ENCODE measurements at regions not wholly inside any gene's neighbourhood (a gene's known extent, or its start where the extent isn't known, plus 50 kb on each side); places are given as distances from the start of the nearest gene placed in this dataset.

- Histone ChIP-seq H3K36me3 (ENCODE audit: control insufficient read depth, insufficient read depth, low read length) (peaks cover 14% of the 10 kb centered on the region; the same call in 2 of the 3 replicates), H3K4me2 (ENCODE audit: insufficient read depth, low read length) (no peak overlapping the region), H3K4me3 (no peak overlapping the region), H3K4me1 (replicated peaks in 1 of 2; ENCODE audit: control insufficient read depth in 2 of 2, insufficient read depth in 2 of 2, low read length in 2 of 2) (peaks cover 2 to 12% of the 10 kb centered on the region in 2 experiments; a peak in 4 of 5 replicates), H3K9ac (ENCODE audit: insufficient read depth in 1 of 2, low read depth in 2 of 2, low read length in 2 of 2) (no peak overlapping the region), H2AFZ (ENCODE audit: low read depth, low read length) (no peak overlapping the region), H3K27me3 (ENCODE audit: control insufficient read depth in 2 of 2, insufficient read depth in 2 of 2, low read length in 2 of 2) (no peaks in the 10 kb centered on the region), H4K20me1 (replicated peaks; ENCODE audit: control insufficient read depth, insufficient read depth, low read length) (no peaks in the 10 kb centered on the region), H3K27ac (ENCODE audit: extremely low read depth, low read depth, low read length) (no peak overlapping the region; the same call in 2 of the 3 replicates), H3K79me2 (ENCODE audit: control insufficient read depth, insufficient read depth, low read length) (peaks cover 3% of the 10 kb centered on the region; the same call in 2 of the 3 replicates), H3K9me3 (replicated peaks; ENCODE audit: control insufficient read depth, insufficient read depth, low read depth, low read length) (no peaks in the 10 kb centered on the region), H3K9me1 (ENCODE audit: control insufficient read depth, insufficient read depth, low read length) (no peaks in the 10 kb centered on the region)
- no peak for DNase-seq (ENCODE audit: extremely low read depth in 1 of 4, low spot score in 3 of 4)
- BruUV-seq (replicated peaks) = no TSS peak
- CTCF ChIA-PET (ENCODE audit: low intra/inter-chr PET ratio) = no interaction called here
- 85% methylated on average over 2 of the region's 2 CpGs for WGBS (ENCODE audit: insufficient coverage, low coverage, missing lambda C conversion rate)
- POLR2A ChIA-PET = interaction anchor here (0.6 kb wide), 1 partner anchor 384 kb away, joined by 3 read pairs; no protein-coding TSS in a partner anchor
- in situ Hi-C loops (cut with MboI) = no loop called here
- FAIRE-seq = no peak
- intact Hi-C loops (cut with micrococcal nuclease) = no loop called here
- ATAC-seq = no peak; the same call in 2 of the 3 replicates
- TF ChIP-seq ZBTB8A (IDR thresholded peaks at IDR 0.05; ENCODE audit: partially characterized antibody) = no peak
- no peak for TF ChIP-seq TEAD4 (IDR thresholded peaks at IDR 0.05; ENCODE audit: low read length)
- no peak for TF ChIP-seq TEAD4 (CRISPR knock-in tag; IDR thresholded peaks at IDR 0.05; ENCODE audit: borderline replicate concordance)
- no peak for TF ChIP-seq YBX1 (IDR thresholded peaks at IDR 0.05)
- TF ChIP-seq ZNF354B (CRISPR knock-in tag; IDR thresholded peaks at IDR 0.05) = no peak
- no peak for TF ChIP-seq ZNF280B (CRISPR knock-in tag; IDR thresholded peaks at IDR 0.05)
- no peak for TF ChIP-seq ZNF551 (CRISPR knock-in tag; IDR thresholded peaks at IDR 0.05)
- TF ChIP-seq ZNF511 (CRISPR knock-in tag; IDR thresholded peaks at IDR 0.05) = no peak
- TF ChIP-seq RNF219 (CRISPR knock-in tag; IDR thresholded peaks at IDR 0.05) = no peak
- TF ChIP-seq ZNF398 (CRISPR knock-in tag; IDR thresholded peaks at IDR 0.05) = no peak
- TF ChIP-seq HBP1 (CRISPR knock-in tag; IDR thresholded peaks at IDR 0.05) = no peak
- no peak for TF ChIP-seq MCM7 (IDR thresholded peaks at IDR 0.05)
- TF ChIP-seq PTBP1 (IDR thresholded peaks at IDR 0.05; ENCODE audit: low read depth, low read length) = no peak
- TF ChIP-seq ZNF3 (CRISPR knock-in tag; IDR thresholded peaks at IDR 0.05) = no peak
- TF ChIP-seq POLR3G (IDR thresholded peaks at IDR 0.05; ENCODE audit: extremely low read depth, insufficient read length, insufficient replicate concordance) = no peak
- TF ChIP-seq MEF2A (IDR thresholded peaks at IDR 0.05; ENCODE audit: control insufficient read depth, low read depth, low read length) = no peak
- no peak for TF ChIP-seq ZNF780A (CRISPR knock-in tag; IDR thresholded peaks at IDR 0.05)
Observed at GRCh38 chr11:17153757-17154156, 54.0 kb downstream of the PIK3C2A start.

All from K562 (cell line).